NT2/D1 (cell line): ENCODE measurements at regions not wholly inside any gene's neighbourhood (a gene's known extent, or its start where the extent isn't known, plus 50 kb on each side); places are given as distances from the start of the nearest gene placed in this dataset.

Experiments used
- YY1 ChIP-seq: IDR thresholded peaks from 2 replicates; pipeline ENCODE4 v1.6.1; 2011; ENCODE audit not compliant: insufficient read length, insufficient read depth
- ZNF274 ChIP-seq: IDR thresholded peaks from 2 replicates; pipeline ENCODE4 v1.6.1; 2011; ENCODE audit warnings: mild to moderate bottlenecking, low read depth, low read length

GRCh38 chrX:115363897-115364296 is 74.4 kb downstream of the LUZP4 start:
- TF ChIP-seq YY1 (no peak), ZNF274 (no peak)
